Endothelial cell of umbilical vein (primary cell): ENCODE measurements at regions not wholly inside any gene's neighbourhood (a gene's known extent, or its start where the extent isn't known, plus 50 kb on each side); places are given as distances from the start of the nearest gene placed in this dataset.

Experiments used
- BruUV-seq: library from RNA; stranded (reverse); fragments of 400-500 nt; replicated peaks from 2 replicates; lab custom pipeline; 2021; lab: Mats Ljungman, UMichigan
- CTCF ChIA-PET: fragments of 300-600, 350-600 bp; sonication (Branson Sonifier 250); formaldehyde crosslinking; loops from one replicate; lab custom pipeline; 2021; ENCODE audit warnings: antibody characterized with exemption, inconsistent platforms; lab: Charles Lee
- POLR2A ChIA-PET: fragments of 300-600, 350-600 bp; sonication (Branson Sonifier 250); formaldehyde crosslinking; loops from one replicate; lab custom pipeline; 2021; ENCODE audit warnings: antibody characterized with exemption, inconsistent platforms; lab: Charles Lee
- DNase-seq: peaks from one replicate; pipeline ENCODE4 v3.0.0-alpha.2; 2011; ENCODE audit warnings: low read depth, low spot score
- FAIRE-seq: peaks from 2 replicates; lab custom pipeline; 2011; peaks lifted over from hg19 to GRCh38; lab: Jason Lieb, UNC
- H2AFZ ChIP-seq: 2 replicates; pipeline ENCODE4 v1.6.0; 2012; ENCODE audit warnings: low read depth, low read length, control low read depth, inconsistent platforms
- H3K27ac ChIP-seq: 2 replicates; pipeline ENCODE4 v1.5.1; 2011; ENCODE audit warnings: low read depth, mild to moderate bottlenecking, control low read depth, low read length, moderate library complexity; ENCODE audit not compliant: insufficient read depth
- H3K27me3 ChIP-seq, 2 experiments: 2 replicates each; pipeline versions ENCODE4 v1.6.0 to v1.6.1; 2011; ENCODE audit warnings: low read length in 2 of 2, mixed read lengths in 1 of 2; ENCODE audit not compliant: control insufficient read depth in 2 of 2, insufficient read depth in 2 of 2
- H3K36me3 ChIP-seq, 2 experiments: 2 replicates in 1 of 2; 3 replicates in 1 of 2; pipeline ENCODE4 v1.5.1; 2011; ENCODE audit warnings: low read length in 2 of 2, mild to moderate bottlenecking in 1 of 2, moderate library complexity in 1 of 2; ENCODE audit not compliant: control insufficient read depth in 2 of 2, insufficient read depth in 2 of 2; ENCODE audit errors: extremely low read depth in 1 of 2
- H3K4me1 ChIP-seq: 3 replicates; pipeline ENCODE4 v1.5.1; 2011; ENCODE audit warnings: mild to moderate bottlenecking, low read length; ENCODE audit not compliant: control insufficient read depth, insufficient read depth; ENCODE audit errors: extremely low read depth
- H3K4me2 ChIP-seq: 2 replicates; pipeline ENCODE4 v1.6.1; 2011; ENCODE audit warnings: low read length, control low read depth, mixed read lengths; ENCODE audit not compliant: insufficient read depth
- H3K4me3 ChIP-seq, 3 experiments: fragments of 200-600 bp in 1 of 3; sonication (generic), shearing (Covaris generic) in 1 of 3; replicated peaks in 1 of 3; 2 replicates each; pipeline ENCODE4 v1.5.1; 2011 to 2016; ENCODE audit warnings: control low read depth in 3 of 3, low read length in 3 of 3, mild to moderate bottlenecking in 2 of 3, inconsistent platforms in 1 of 3, low read depth in 1 of 3, moderate library complexity in 1 of 3; ENCODE audit not compliant: insufficient read depth in 1 of 3
- H3K79me2 ChIP-seq: 2 replicates; pipeline ENCODE4 v1.6.0; 2012; ENCODE audit warnings: low read length, inconsistent platforms; ENCODE audit not compliant: control insufficient read depth, insufficient read depth
- H3K9ac ChIP-seq: replicated peaks from 2 replicates; pipeline ENCODE3; 2011; ENCODE audit warnings: low read length, control low read depth; ENCODE audit not compliant: insufficient read depth; ENCODE audit errors: extremely low read depth
- H3K9me1 ChIP-seq: replicated peaks from 3 replicates; pipeline ENCODE4 v1.6.0; 2011; ENCODE audit warnings: mild to moderate bottlenecking, low read length; ENCODE audit not compliant: control insufficient read depth, insufficient read depth; ENCODE audit errors: extremely low read depth
- H3K9me3 ChIP-seq: replicated peaks from 2 replicates; pipeline ENCODE4 v1.5.1; 2012; ENCODE audit warnings: low read length, inconsistent platforms; ENCODE audit not compliant: control insufficient read depth, insufficient read depth
- H4K20me1 ChIP-seq: replicated peaks from 2 replicates; pipeline ENCODE3; 2011; ENCODE audit warnings: mild to moderate bottlenecking, low read length; ENCODE audit not compliant: control insufficient read depth, insufficient read depth; ENCODE audit errors: extremely low read depth
- CTCF ChIP-seq, 2 donors: IDR thresholded peaks; 1 replicate in 1 of 2; 2 replicates in 1 of 2; pipeline ENCODE4 v1.5.1; 2011; ENCODE audit warnings: low read length in 2 of 2, mild to moderate bottlenecking in 2 of 2, moderate library complexity in 2 of 2, control low read depth in 1 of 2, inconsistent platforms in 1 of 2, low read depth in 1 of 2; ENCODE audit not compliant: insufficient read depth in 1 of 2; ENCODE audit errors: extremely low read depth in 1 of 2
- EZH2 ChIP-seq: IDR thresholded peaks from 2 replicates; pipeline ENCODE4 v1.6.1; 2012; ENCODE audit warnings: borderline replicate concordance, low read depth, mild to moderate bottlenecking, moderate library complexity, low read length, inconsistent platforms; ENCODE audit not compliant: severe bottlenecking
- FOS ChIP-seq: IDR thresholded peaks from 2 replicates; pipeline ENCODE4 v1.6.1; 2011; ENCODE audit warnings: mild to moderate bottlenecking, low read length, moderate library complexity, borderline replicate concordance; ENCODE audit not compliant: insufficient read depth
- GATA2 ChIP-seq: IDR thresholded peaks from 2 replicates; pipeline ENCODE4 v1.7.0; 2011; ENCODE audit warnings: low read depth, mild to moderate bottlenecking, moderate library complexity, mixed read lengths, low read length; ENCODE audit not compliant: insufficient read length, insufficient read depth
- JUN ChIP-seq: IDR thresholded peaks from 2 replicates; pipeline ENCODE4 v1.6.1; 2011; ENCODE audit warnings: borderline replicate concordance, low read depth; ENCODE audit not compliant: insufficient read length, insufficient read depth
- MAX ChIP-seq: IDR thresholded peaks from 2 replicates; pipeline ENCODE4 v1.6.1; 2011; ENCODE audit not compliant: insufficient read depth, insufficient read length
- MYC ChIP-seq: IDR thresholded peaks from one replicate; pipeline ENCODE4 v1.6.1; 2011; ENCODE audit warnings: mild to moderate bottlenecking, low read depth, low read length
- POLR2A ChIP-seq: IDR thresholded peaks from 2 replicates; pipeline ENCODE4 v1.6.1; 2012; ENCODE audit warnings: low read depth, mild to moderate bottlenecking, control low read depth, low read length
- POLR2AphosphoS5 ChIP-seq: IDR thresholded peaks from 2 replicates; pipeline ENCODE4 v1.6.1; 2012; ENCODE audit warnings: low read depth, mild to moderate bottlenecking, control low read depth, low read length, moderate library complexity; ENCODE audit not compliant: insufficient read depth
- dilution Hi-C: fragments of 300-500 bp; cut with MboI; formaldehyde crosslinking; loops from one replicate; pipeline ENCODE4 v1.15.0; 2019; ENCODE audit warnings: low sequenced_read_pairs; ENCODE audit not compliant: extremely low pct_ligation_motif_present
- intact Hi-C: fragments of 100-400 bp; cut with micrococcal nuclease; formaldehyde crosslinking; loops from one replicate; pipeline ENCODE4 v1.10.0; 2022

DNA sequence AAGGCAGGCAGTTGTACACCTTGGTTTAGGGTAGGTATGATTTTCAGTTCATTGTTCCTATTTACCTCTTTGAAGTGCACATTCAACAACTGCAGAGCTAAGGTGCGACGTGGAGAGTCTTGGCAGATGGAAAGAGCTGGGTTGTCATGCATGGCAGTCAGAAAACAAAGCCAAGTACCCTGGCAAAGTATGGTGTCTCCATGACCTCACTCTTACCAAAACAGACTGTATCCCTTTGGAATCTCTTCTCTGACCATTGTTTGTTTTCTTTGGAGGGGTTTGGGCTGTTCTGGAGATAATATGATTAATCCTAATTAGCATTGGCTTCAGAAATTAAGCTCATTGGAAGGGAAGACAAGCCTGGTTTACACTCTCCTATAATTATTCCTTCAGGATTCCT is 665.7 kb downstream of the DNAH5 start:
- ChIA-PET POLR2A (no interaction called here), CTCF (interaction anchor here (1.2 to 1.3 kb wide), 2 partner anchors 9 to 25 kb away, joined by 3 to 5 read pairs; no protein-coding TSS in a partner anchor)
- no peaks in the 10 kb centered on the region for H4K20me1 ChIP-seq

More for the DNA sequence above, 665.7 kb downstream of the DNAH5 start:
- no peaks in the 10 kb centered on the region for H3K9me3 ChIP-seq
- dilution Hi-C loops (no loop called here), intact Hi-C loops (no loop called here)
- DNase-seq (no peak), FAIRE-seq (no peak)
- H3K4me2 ChIP-seq, result no peak overlapping the region
- no peak overlapping the region for H3K27ac ChIP-seq
- no peak overlapping the region for H3K4me3 ChIP-seq
- no peaks in the 10 kb centered on the region for H3K4me1 ChIP-seq
- no peak overlapping the region for H2AFZ ChIP-seq
- no peak overlapping the region for H3K9ac ChIP-seq
- H3K9me1 ChIP-seq, result no peaks in the 10 kb centered on the region
- H3K36me3 ChIP-seq, result no peaks in the 10 kb centered on the region
- BruUV-seq, result no TSS peak
- TF ChIP-seq GATA2, result no peak
- TF ChIP-seq MAX, result no peak
- no peak for TF ChIP-seq CTCF (IDR thresholded peaks at IDR 0.05; ENCODE audit: extremely low read depth in 1 of 2, insufficient read depth in 1 of 2, low read depth in 1 of 2, low read length in 2 of 2)
- TF ChIP-seq FOS, result no peak
- TF ChIP-seq POLR2AphosphoS5, result no peak
- no peak for TF ChIP-seq POLR2A
- no peak for TF ChIP-seq EZH2
- no peak for TF ChIP-seq JUN
- no peak for TF ChIP-seq MYC
- no peaks in the 10 kb centered on the region for H3K79me2 ChIP-seq
- H3K27me3 ChIP-seq, result no peaks in the 10 kb centered on the region
